ENCODE measurements at regions not wholly inside any gene's neighbourhood (a gene's known extent, or its start where the extent isn't known, plus 50 kb on each side); places are given as distances from the start of the nearest gene placed in this dataset.
"Not testable (repeated sequence)": the region's sequence is repeated elsewhere in the genome, so short reads cannot be mapped to it uniquely, and the experiment has no call there.

- DNase-seq (ENCODE audit: low read depth in 4 of 4, low spot score in 2 of 4): peak in 2 of 4 donors; percentile 64 to 70
Observed at GRCh38 chr16:86072328-86073102, 173.6 kb downstream of the IRF8 start.

- DNase-seq (ENCODE audit: low read depth in 4 of 4, low spot score in 2 of 4): no peak
Observed at GRCh38 chr16:86073103-86073625, 174.2 kb downstream of the IRF8 start.

- no peak for DNase-seq (ENCODE audit: low read depth in 4 of 4, low spot score in 2 of 4)
Observed at GRCh38 chr16:86073763-86074493, 175.0 kb downstream of the IRF8 start.

- DNase-seq (ENCODE audit: low read depth in 4 of 4, low spot score in 2 of 4): no peak
Observed at GRCh38 chr16:86074651-86075487, 175.9 kb downstream of the IRF8 start.

GRCh38 chr16:86075488-86075785, 176.5 kb downstream of the IRF8 start:
- no peak for DNase-seq (ENCODE audit: low read depth in 4 of 4, low spot score in 2 of 4)

- no peak for DNase-seq (ENCODE audit: low read depth in 4 of 4, low spot score in 2 of 4)
Observed at GRCh38 chr16:86075839-86076440, 177.0 kb downstream of the IRF8 start.

- DNase-seq (ENCODE audit: low read depth in 4 of 4, low spot score in 2 of 4): no peak
Observed at GRCh38 chr16:86076606-86077005, 177.6 kb downstream of the IRF8 start.

- DNase-seq (ENCODE audit: low read depth in 4 of 4, low spot score in 2 of 4): no peak
Observed at GRCh38 chr16:86077243-86077940, 178.4 kb downstream of the IRF8 start.

- no peak for DNase-seq (ENCODE audit: low read depth in 4 of 4, low spot score in 2 of 4)
Observed at GRCh38 chr16:86078121-86078600, 179.2 kb downstream of the IRF8 start.

- DNase-seq (ENCODE audit: low read depth in 4 of 4, low spot score in 2 of 4): not testable (repeated sequence)
Observed at GRCh38 chr16:86078711-86079110, 179.7 kb downstream of the IRF8 start.

- DNase-seq (ENCODE audit: low read depth in 4 of 4, low spot score in 2 of 4): no peak
Observed at GRCh38 chr16:86079255-86079885, 180.4 kb downstream of the IRF8 start.

- no peak for DNase-seq (ENCODE audit: low read depth in 4 of 4, low spot score in 2 of 4)
Observed at GRCh38 chr16:86080131-86080875, 181.3 kb downstream of the IRF8 start.

GRCh38 chr16:86080982-86081381, 182.0 kb downstream of the IRF8 start:
- DNase-seq (ENCODE audit: low read depth in 4 of 4, low spot score in 2 of 4): no peak

- no peak for DNase-seq (ENCODE audit: low read depth in 4 of 4, low spot score in 2 of 4)
Observed at GRCh38 chr16:86082418-86083030, 183.6 kb downstream of the IRF8 start.

GRCh38 chr16:86083382-86084002, 184.5 kb downstream of the IRF8 start:
- no peak for DNase-seq (ENCODE audit: low read depth in 4 of 4, low spot score in 2 of 4)

- no peak for DNase-seq (ENCODE audit: low read depth in 4 of 4, low spot score in 2 of 4)
Observed at GRCh38 chr16:86085161-86085611, 186.2 kb downstream of the IRF8 start.

GRCh38 chr16:86085795-86086194, 186.8 kb downstream of the IRF8 start:
- DNase-seq (ENCODE audit: low read depth in 4 of 4, low spot score in 2 of 4): no peak

GRCh38 chr16:86086471-86086870, 187.5 kb downstream of the IRF8 start:
- no peak for DNase-seq (ENCODE audit: low read depth in 4 of 4, low spot score in 2 of 4)
